HT-29 (cell line): ENCODE measurements at regions not wholly inside any gene's neighbourhood (a gene's known extent, or its start where the extent isn't known, plus 50 kb on each side); places are given as distances from the start of the nearest gene placed in this dataset.
"Not testable (repeated sequence)": the region's sequence is repeated elsewhere in the genome, so short reads cannot be mapped to it uniquely, and the experiment has no call there.

Source experiments
- DNase-seq: peaks from one replicate; pipeline ENCODE4 v3.0.0-alpha.2; 2015; ENCODE audit warnings: low spot score

- DNase-seq: not testable (repeated sequence)
Measured at GRCh38 chr13:18835754-18836153, 345.9 kb downstream of the TUBA3C start.

GRCh38 chr13:18824678-18825077 lies 356.9 kb downstream of the TUBA3C start:
- peak; percentile 5 for DNase-seq

- DNase-seq: not testable (repeated sequence)
Measured at GRCh38 chr13:18822655-18823639, 358.7 kb downstream of the TUBA3C start.

- DNase-seq: peak; percentile 46
Measured at GRCh38 chr13:18773988-18774387, 407.6 kb downstream of the TUBA3C start.

GRCh38 chr13:18741696-18742095 lies 439.9 kb downstream of the TUBA3C start:
- peak; percentile 30 for DNase-seq

GRCh38 chr13:18739310-18739709 lies 442.3 kb downstream of the TUBA3C start:
- DNase-seq: no peak

GRCh38 chr13:18738086-18738485 lies 443.5 kb downstream of the TUBA3C start:
- DNase-seq: not testable (repeated sequence)

GRCh38 chr13:18727138-18727537 lies 454.5 kb downstream of the TUBA3C start:
- DNase-seq: not testable (repeated sequence)

- not testable (repeated sequence) for DNase-seq
Measured at GRCh38 chr13:18726524-18726923, 455.1 kb downstream of the TUBA3C start.

- not testable (repeated sequence) for DNase-seq
Measured at GRCh38 chr13:18725242-18725822, 456.3 kb downstream of the TUBA3C start.

GRCh38 chr13:18714889-18715288 lies 466.7 kb downstream of the TUBA3C start:
- no peak for DNase-seq

GRCh38 chr13:18710673-18711072 lies 471.0 kb downstream of the TUBA3C start:
- not testable (repeated sequence) for DNase-seq

GRCh38 chr13:18706538-18706937 lies 475.1 kb downstream of the TUBA3C start:
- DNase-seq: peak; percentile 45

GRCh38 chr13:18702464-18703247 lies 479.0 kb downstream of the TUBA3C start:
- DNase-seq: peak; percentile 85

- not testable (repeated sequence) for DNase-seq
Measured at GRCh38 chr13:18698332-18698731, 483.3 kb downstream of the TUBA3C start.

- DNase-seq: not testable (repeated sequence)
Measured at GRCh38 chr13:18697851-18698250, 483.8 kb downstream of the TUBA3C start.

GRCh38 chr13:18697221-18697620 lies 484.4 kb downstream of the TUBA3C start:
- DNase-seq: not testable (repeated sequence)

- not testable (repeated sequence) for DNase-seq
Measured at GRCh38 chr13:18677403-18677802, 504.2 kb downstream of the TUBA3C start.

- DNase-seq: not testable (repeated sequence)
Measured at GRCh38 chr13:18675268-18675667, 506.4 kb downstream of the TUBA3C start.

- DNase-seq: not testable (repeated sequence)
Measured at GRCh38 chr13:18673794-18674193, 507.8 kb downstream of the TUBA3C start.

- DNase-seq: not testable (repeated sequence)
Measured at GRCh38 chr13:18666585-18666984, 515.0 kb downstream of the TUBA3C start.

GRCh38 chr13:18665716-18666115 lies 515.9 kb downstream of the TUBA3C start:
- not testable (repeated sequence) for DNase-seq
